GM21390 (cell line): ENCODE measurements at regions not wholly inside any gene's neighbourhood (a gene's known extent, or its start where the extent isn't known, plus 50 kb on each side); places are given as distances from the start of the nearest gene placed in this dataset.
"Not testable (repeated sequence)": the region's sequence is repeated elsewhere in the genome, so short reads cannot be mapped to it uniquely, and the experiment has no call there.

Experiments
- ATAC-seq: cut with Tn5 transposase; IDR thresholded peaks from one replicate; pipeline ENCODE4 v1.9.1; 2021; ENCODE audit not compliant: unreplicated experiment

DNA sequence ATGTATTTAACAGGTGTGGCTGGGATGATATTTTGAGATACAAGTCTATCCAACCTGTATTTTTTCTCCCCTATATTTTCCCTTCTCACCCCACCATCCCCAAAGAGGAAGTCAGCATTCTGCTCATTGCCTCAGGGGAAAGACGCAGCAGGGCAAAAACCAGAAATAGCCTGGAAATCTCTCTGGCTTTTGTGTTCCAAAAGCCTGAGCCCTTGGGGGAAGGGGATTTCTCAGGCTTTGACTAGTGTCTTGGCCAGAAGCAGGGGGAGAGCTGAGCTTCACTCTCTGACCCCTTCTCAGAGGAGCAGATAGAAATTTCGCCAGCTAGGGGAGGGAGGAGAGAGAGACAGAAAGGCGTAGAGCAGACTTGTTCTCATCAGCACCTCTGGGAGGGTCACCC, 244.7 kb downstream of the RRAGC start:
- no peak for ATAC-seq

DNA sequence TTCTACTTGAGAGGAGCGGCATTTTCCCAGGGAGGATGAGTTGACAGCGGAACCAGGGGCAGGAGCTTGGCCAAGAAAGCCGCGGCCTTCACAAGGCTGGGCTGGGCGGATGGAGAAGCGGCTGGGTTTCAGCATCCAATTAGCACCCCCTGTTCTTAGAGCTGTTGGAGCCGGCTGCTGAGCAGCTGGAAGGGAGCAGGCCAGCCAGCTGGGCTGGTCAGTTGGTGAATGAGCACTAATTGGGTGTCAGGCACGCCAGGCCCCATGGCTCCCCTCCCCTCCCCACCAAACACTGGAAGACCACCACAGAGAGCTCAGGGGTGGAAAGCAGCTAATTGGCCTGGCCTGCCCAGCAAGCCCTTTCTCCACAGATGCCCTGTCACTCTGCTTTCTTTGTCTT, 245.6 kb downstream of the RRAGC start:
- ATAC-seq: no peak

GRCh38 chr1:38612951-38613350, 246.6 kb downstream of the RRAGC start:
- no peak for ATAC-seq

- no peak for ATAC-seq
These were observed 247.8 kb downstream of the RRAGC start for GRCh38 chr1:38611664-38612211.

DNA sequence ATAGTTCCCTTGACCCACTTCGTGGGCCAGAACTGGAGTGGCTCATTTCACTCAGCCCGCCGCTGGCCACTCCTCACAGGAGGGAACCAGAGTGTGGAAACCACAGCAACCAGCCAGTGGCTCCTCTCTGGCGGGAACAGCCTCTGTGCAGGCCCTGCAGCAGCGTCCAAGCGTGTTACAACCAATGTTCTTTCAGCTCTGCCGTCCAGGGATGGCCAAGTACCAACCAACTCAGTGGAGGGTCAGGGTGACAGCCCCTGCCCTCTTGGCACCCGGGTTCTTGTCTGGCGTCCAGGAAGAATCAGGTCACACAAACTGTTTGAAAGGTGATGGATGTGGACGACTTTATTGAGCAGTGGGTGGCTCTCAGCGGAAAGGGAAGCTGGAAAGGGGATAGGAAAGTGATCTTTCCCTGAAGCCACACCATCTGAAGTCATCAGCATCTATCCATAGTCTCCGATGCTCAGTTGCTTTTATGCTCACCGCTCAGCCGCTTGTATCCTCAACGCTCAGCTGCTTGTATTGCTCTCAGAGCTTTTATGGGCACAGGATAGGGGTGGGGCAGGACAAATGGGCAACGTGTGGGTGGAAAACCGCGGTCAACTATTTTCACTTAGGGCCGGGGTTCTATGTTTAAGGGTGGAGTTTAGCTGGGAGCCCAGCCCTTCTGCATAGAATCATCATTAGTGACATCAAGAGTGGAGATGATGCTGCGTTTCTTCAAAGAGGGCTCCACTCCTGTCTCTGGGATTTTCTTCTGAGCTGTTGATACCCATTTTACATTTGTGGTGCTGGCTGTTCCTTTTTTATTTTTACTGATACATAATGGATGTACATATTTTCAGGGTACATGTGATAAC, 250.2 kb downstream of the RRAGC start:
- no peak for ATAC-seq

GRCh38 chr1:38608202-38608864, 251.2 kb downstream of the RRAGC start:
- no peak for ATAC-seq

DNA sequence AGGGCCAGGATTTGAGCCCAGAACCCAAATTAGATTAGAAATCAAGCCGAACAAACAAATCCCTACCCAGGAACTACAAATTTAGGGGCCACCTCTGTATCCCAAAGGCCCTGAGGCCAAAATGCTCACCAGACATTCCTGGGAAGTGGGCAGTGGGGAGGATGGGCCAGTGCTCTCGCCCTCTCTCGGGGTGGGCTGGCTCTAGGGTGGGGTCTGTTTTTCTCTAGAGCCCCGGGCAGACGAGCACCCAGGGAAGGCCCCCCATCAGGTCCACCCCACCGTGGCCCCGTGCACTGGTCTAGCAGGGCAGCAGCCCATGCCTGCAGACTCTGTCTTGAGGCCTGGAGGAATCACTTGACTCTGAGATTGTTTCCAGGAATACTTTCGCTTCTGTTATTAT, 252.0 kb downstream of the RRAGC start:
- ATAC-seq: no peak

GRCh38 chr1:38605063-38605462, 254.5 kb downstream of the RRAGC start:
- no peak for ATAC-seq

GRCh38 chr1:38603907-38604306, 255.7 kb downstream of the RRAGC start:
- no peak for ATAC-seq

DNA sequence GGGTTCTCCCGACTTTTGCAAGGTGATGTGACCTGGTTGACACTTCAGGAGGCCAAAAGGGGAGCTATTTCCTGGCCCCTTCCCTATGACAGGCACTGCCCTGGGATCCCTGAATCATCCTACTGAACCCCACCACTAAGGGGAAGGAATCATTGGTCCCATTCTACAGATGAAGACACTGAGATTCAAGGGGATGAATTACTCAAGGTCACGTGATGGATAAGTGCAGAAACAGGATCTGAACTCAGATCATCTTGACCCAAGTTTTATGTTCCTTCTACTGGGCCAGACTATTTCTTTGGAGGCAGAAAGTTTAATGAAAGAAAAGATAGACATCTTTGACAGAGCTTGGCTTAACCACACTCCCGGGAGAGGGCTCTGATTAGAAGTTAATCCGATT, 258.7 kb downstream of the RRAGC start:
- ATAC-seq: no peak

- no peak for ATAC-seq
These were observed 259.3 kb downstream of the RRAGC start for GRCh38 chr1:38600286-38600685.

DNA sequence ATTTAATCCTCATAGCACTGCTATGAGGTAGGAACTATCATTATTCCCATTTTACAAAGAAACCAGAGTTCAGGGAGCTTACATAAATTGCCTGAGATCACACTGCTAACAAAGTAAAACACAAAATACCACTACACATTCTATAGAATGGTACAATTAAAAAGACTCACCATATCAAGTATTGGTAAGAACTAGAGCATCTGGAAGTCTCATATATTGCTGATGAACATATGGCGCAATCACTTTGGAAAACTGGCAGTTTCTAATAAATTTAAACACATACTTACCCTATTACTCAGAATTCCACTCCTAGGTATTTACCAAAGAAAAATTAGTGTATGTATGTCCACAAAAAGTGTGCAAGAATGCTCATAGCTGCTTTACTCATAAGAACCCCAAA, 261.5 kb downstream of the RRAGC start:
- no peak for ATAC-seq

DNA sequence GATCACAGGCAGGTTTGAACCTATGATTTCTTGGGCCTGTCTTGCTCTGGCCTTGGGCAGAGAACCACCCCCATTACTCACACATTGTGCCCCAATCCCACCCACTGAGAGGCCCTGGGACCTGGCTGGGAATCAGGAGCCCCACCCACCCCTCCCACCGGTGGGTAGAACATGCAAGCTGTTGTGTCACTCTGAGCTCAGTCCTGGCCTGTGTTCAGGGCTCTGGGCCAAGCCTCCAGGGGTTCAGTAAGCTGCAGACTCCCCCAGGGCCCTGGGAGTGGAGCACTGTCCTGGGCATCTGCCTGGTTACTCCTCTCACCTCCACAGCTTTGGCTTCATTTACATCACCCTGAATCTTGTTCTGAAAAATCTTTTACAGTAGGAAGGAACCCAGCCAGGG, 270.5 kb downstream of the RRAGC start:
- no peak for ATAC-seq

GRCh38 chr1:38587766-38588165, 271.8 kb downstream of the RRAGC start:
- no peak for ATAC-seq

DNA sequence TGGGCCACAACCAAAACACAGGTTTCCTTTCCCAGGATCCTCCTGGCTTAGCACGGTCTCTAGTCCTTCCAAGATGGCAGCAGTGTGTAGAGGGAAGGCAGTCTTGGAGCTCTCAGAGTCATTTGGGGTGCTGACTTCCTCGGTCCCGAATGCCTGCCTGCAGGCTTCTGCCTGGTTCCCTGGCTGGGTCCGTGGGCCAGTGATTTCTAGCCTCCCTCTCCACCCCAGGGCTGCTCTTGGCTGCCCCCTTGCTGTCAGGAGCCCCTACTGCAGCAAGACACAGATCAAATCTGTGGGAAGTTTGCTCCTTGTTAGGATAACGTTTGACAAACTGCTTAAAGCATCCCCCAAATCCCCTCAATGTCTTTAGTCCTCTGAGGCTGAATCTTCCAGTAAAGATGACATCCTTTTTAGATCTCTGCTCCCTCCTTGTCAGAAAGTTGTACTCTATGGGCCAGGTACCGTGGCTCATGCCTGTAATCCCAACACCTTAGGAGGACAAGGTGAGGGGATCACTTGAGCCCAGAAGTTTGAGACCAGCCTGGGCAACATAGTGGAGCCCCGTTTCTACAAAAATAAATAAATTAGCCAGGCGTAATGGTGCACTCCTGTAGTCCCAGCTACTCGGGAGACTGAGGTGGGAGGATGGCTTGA, 272.5 kb downstream of the RRAGC start:
- no peak for ATAC-seq

DNA sequence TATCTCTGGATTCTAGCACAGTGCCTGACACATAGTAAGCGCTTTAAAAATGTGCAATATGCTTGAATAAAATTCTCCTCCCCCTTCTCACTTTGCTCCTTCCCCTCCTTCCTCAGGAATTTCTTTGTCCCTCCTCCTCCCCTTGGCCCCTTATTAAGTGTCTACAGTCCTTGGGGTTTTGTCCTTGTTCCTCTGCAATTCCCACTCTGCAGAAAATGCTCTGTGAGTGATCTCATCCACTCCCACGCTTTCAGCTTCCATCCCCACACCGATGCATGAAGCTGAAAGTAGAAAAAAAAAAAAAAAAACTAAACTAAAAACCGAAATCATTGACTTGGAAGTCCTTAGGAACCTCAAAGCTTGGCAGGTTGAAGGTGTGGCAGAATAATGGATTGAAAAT, 273.6 kb downstream of the RRAGC start:
- no peak for ATAC-seq

DNA sequence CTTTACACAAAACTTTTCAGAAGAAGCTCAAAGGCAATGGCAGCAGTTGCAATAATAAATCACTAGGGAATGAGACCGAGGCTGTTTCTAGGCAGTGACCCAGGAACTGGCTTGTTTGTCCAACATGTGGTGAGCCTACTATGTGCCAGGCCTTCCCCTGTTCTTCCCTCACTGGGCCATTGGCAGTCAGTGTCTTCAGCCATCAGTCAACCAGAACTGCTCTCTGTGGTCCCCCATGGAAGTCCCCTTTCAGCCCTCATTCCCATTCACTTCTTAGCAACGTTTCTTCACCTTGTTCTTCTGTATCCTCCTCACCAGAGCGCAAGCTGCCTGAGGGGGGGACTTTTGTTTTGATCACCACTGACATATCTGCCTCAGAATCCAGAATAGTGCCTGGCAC, 274.1 kb downstream of the RRAGC start:
- no peak for ATAC-seq

DNA sequence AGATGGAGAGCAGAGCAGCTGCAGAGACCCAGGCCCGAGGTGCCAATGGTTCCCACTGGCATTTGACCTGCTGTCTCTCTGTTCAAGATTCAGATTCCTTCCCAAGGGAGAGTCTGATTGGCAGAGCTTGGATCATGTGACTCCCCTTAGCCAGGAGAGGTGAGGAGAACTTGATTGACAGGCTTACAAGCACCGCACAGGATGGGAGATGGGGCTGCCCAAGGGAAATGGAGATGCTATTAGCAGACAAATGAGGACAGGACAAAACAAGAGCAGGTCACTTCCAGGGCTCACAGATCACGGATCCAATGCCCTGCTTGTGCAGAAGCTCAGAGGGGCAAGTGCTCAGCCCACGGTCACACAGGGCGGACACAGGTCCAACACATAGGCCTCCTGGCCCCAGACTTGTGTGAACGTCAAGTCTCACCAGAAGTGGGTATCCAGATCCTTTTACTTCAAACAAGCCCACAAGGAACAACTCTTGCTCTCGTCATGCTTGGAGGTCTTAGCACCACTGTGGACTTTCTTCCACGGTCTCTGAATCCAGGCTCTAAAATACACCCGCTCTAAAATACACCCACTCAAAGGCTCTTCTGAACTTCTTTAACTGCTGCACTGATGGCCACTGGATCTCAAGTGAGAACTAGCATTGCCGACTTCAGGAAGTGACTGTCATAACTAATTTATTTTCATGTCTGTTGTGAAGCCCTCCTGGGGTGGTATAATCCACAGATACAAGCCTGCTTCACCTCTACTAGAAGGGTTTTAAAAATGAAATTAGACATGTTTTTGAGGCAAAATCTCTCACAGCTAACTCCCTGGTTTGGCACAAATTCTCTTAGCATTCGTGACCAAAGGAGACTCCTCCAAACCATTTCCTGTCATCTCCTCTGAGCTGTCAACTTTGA, 274.9 kb downstream of the RRAGC start:
- no peak for ATAC-seq

DNA sequence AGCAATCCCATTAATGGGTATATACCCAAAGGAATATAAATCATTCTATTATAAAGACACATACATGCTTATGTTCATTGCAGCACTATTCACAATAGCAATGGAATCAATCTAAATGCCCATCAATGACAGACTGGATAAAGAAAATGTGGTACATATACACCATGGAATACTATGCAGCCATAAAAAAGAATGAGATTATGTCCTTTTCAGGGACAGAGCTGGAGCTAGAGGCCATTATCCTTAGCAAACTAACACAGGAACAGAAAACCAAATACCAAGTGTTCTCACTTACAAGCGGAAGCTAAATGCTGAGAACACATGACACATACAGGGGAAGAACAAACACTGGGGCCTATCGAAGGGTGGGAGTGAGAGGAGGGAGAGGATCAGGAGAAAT, 276.3 kb downstream of the RRAGC start:
- not testable (repeated sequence) for ATAC-seq

DNA sequence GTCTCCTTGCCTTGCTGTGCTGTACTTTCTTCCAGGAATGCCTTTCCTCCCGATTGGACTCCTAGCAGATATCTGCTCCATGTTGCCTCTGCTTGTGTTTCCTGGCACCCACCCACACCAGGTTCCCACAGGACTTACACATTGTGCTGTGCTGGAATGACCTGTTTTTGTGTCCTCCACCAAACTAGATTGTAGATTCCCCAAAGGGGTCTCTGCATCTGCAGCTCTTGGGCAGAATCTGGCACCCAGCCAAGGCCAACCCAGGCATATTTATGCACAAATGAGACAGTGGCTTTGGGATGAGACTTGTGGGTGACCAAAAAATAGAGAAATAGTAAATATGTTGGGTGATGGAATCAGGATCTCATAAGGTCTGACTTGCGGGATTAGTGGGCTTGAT, 278.2 kb downstream of the RRAGC start:
- no peak for ATAC-seq

DNA sequence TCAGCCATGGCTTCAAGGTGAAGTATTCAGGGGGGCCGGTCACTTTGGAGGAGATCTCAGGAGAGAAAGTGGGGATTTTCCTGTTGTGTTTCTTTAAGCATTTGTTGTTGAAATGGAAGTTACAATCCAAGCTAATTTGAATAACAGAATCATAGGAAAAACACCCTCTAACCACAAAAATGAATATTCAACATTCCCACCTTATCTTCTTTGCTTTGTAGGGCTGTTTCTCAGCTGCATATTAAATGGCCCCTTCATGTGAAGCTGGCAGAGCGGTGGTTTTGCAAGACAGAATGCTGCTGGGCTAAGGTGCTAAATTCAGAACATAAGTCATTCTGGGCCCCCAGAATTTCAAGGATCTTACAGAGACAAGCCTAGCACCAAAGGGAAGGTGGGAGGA, 279.0 kb downstream of the RRAGC start:
- no peak for ATAC-seq
